GM18951 (cell line): ENCODE measurements at regions not wholly inside any gene's neighbourhood (a gene's known extent, or its start where the extent isn't known, plus 50 kb on each side); places are given as distances from the start of the nearest gene placed in this dataset.
"Not testable (repeated sequence)": the region's sequence is repeated elsewhere in the genome, so short reads cannot be mapped to it uniquely, and the experiment has no call there.

Experiments
- POLR2A ChIP-seq: IDR thresholded peaks from 4 replicates; pipeline ENCODE4 v1.6.1; 2011; ENCODE audit warnings: mild to moderate bottlenecking; ENCODE audit not compliant: insufficient read length, insufficient read depth; ENCODE audit errors: extremely low read depth
- in situ Hi-C: fragments of 300-500 bp; cut with MboI; formaldehyde crosslinking; loops from one replicate; pipeline ENCODE4 v1.12.0; 2022; ENCODE audit warnings: low sequenced_read_pairs, mixed read lengths, inconsistent platforms; ENCODE audit not compliant: unreplicated experiment

DNA sequence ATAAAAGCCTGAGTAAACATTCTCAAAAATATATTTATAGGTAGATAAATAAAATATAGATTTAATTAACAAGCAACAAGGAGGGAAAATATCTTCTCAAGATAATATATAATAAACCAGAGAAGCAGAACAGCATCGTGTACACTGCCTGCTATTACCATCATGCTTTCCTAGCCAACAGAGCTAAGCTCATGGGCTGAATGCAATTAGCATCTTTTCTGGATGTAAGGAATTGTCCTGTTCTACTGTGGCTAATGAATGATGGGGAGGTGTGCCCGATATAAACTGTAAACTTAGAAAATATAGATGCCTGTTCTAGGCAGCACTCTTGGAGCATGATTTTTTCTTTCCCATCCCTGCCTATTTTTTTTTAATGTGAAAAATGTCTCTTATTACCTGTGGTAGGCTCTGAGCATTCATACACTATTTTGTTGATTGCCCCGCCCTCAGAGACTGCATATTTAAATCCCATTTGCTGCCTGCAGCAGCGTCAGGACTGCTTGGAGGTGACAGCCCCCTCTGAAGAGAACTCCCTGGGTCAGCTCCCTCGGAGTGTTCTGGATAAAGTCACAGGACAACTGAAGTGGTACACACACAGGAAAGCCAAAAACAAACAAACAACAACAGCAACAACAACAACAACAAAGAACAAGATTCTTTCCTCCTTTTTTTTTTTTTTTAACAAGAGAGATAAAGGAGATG lies 312.3 kb downstream of the SATB1 start:
- in situ Hi-C loops = no loop called here
- TF ChIP-seq POLR2A = no peak

DNA sequence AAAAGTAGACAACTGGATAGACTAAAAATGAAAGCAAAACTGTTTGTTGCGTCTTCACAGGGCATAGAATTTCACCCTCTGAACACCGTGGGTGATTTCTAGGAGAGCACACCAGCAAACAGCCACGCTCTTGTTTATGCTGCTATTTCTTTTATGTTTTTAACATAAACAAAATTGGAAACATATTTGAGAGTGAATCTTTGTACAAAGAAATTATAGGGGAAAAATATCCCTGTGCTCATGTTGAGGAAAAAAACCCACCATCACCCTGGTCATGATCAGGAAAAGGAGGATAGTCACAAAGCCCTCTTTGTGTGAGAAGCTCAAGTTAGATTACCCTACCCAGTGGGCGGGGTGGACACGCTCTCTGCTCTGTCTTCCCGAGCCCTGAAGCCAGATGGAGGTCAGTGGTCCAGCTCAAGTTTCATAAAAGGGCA lies 313.3 kb downstream of the SATB1 start:
- in situ Hi-C loops = no loop called here
- no peak for TF ChIP-seq POLR2A

DNA sequence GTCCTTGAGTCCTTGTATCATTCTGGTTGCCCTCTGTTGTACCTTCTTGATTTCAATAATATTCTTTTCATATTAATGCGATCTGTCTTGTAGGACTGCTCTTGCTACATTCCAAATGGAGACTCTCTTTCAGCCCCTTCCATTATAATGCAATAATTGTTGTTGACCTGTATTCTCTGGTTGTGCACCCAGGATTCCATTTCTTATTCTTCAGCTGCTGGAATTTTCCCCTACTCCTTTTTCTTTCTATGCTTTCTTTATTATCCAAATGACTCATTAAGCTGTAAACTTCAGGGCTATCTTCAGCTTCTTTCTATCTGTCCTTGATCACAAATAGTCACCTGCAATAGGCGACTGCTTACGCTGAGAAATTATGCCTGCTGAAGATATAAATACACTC lies 321.5 kb downstream of the SATB1 start:
- no peak for TF ChIP-seq POLR2A
- in situ Hi-C loops = no loop called here

DNA sequence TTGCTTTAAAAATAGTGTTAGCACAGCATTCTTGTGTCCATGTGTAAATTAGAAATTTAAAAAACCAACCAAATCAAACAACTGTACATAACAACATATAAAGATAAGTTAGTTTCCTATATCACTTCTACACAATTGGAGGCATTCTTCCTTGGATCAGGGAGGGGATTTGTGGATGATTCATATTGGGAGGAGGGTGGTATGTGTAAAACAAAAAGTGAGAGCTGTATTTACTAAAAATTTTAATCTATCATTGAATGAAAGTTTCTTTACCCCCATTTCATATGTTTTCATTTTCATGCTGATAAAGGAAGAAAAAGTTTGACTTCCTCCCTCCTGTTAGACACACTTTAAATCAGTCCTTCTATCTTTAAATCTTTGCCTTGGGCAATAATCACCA lies 325.0 kb downstream of the SATB1 start:
- no peak for TF ChIP-seq POLR2A
- in situ Hi-C loops = no loop called here

DNA sequence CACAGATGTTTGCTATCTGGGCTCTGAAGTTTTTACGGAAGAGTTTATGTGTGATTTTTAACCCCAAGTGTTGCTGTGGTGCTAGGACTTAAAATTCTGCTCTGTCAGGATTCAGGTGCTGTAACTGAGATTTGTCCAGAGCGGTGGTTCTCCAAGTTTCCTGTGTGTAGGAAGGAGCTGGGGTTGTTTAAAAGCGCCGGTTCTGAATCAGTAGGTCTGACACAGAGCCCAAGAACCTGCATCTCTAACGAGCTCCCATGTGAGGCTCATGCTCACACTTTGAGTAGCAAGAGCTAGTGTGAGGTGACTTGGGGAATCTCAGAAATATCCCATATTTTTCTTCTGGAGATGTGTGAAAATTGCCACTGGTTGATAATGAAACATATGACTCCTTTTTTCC lies 325.5 kb downstream of the SATB1 start:
- in situ Hi-C loops = no loop called here

DNA sequence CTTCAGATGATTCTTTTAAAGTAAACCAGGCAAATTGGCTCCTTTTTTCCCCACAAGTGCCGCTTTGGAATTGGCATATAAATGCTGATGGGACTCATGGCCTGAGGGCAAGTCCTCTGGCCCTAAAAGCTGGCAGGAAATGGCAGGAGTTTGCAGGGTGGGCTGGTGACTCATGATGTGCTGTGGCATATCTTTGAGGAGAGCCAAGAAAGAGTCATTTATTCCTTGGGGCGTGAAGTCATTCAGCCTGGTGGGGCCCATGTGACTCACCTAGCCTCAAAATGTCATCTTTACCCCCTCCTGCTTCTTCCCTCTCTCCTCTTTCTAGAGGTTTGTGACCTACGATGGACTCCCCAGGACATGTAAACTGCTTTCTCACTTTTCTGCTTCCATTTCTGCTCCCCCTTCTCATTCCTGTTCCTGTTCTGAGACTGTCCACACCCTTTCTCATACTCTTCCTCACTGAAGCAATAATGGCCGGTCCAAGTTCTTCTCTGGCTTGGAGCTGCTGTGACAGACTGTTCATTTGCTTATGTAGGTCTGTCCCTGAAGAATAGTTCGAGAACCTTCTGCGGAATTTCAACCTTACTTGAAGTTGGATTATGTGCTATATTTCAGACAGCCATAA lies 326.1 kb downstream of the SATB1 start:
- in situ Hi-C loops = no loop called here

More for the DNA sequence above, 325.5 kb downstream of the SATB1 start:
- no peak for TF ChIP-seq POLR2A

DNA sequence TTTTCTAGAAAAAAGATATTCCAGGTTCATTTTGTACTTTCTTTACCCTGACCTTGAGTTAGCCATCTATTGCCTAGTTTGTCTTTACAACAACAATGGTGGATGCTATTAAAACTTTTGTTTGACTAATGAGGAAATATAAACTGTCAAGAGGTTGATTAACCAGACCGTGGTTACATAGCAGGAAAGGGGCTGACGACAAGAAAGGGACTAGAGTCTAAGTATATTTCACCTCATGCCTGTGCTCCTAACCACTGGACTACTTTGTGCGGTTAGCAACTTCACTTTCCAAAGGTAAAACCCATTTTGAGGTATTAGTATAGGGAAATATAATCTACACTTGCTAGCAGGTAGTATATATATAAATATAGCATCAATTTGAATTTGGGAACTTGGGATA lies 327.1 kb downstream of the SATB1 start:
- no peak for TF ChIP-seq POLR2A
- in situ Hi-C loops = no loop called here

More for the DNA sequence above, 326.1 kb downstream of the SATB1 start:
- TF ChIP-seq POLR2A = no peak

DNA sequence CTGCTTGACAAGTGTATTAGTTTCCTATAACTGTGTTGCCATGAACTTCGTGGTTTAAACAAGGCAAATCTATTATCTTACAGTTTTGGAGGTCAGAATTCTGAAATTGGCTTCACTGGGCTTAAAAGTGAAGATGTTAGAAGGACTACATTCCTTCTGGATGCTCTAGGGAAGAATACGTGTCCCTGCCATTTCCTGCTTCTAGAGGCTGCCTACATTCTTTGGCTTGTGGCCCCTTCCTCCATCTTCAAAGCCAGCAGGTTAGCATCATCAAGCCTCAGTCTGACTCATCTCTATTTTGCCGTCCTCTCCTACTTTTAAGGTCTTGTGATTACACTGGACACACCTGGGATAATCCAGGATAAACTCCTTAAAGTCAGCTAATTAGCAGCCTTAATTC lies 327.7 kb downstream of the SATB1 start:
- in situ Hi-C loops = no loop called here
- TF ChIP-seq POLR2A = no peak

DNA sequence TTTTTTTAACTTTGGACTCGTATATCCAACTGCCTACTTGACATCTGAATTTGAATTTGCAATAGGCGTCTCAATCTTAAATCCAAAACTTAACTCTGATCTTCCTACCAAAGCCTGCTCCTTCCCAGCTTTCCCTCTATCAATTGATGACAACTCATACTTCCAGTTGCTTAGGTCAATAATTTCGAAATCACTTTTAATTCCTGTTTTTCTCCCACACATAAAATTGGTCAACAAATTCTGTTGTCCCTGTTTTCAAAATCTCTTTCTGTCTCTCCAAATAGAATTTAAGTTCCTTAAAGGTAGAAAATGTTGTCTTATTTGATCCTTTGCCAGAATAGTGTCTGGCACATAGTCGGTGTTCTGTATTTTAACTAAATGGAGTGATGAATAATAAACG lies 332.4 kb downstream of the SATB1 start:
- no peak for TF ChIP-seq POLR2A
- in situ Hi-C loops = no loop called here

DNA sequence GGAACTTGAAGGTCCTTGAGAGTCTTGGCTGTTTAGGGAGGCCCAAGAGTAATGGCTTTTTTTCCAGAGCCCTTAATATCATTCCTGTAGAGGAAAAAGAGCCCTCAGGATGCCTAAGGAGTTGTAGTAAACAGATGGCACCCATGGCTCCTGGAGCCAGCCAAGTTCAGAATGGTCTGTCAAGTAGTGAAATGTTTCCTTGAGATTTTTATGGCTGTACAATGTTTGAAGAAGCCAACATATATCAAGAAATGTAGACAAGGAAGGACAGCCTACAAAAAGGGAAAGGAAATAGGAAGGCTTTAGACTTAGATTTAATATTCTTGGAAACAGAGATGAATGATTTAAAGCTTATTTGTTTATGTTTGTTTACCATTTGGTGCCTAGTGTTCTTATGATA lies 334.8 kb downstream of the SATB1 start:
- in situ Hi-C loops = no loop called here
- TF ChIP-seq POLR2A = no peak

DNA sequence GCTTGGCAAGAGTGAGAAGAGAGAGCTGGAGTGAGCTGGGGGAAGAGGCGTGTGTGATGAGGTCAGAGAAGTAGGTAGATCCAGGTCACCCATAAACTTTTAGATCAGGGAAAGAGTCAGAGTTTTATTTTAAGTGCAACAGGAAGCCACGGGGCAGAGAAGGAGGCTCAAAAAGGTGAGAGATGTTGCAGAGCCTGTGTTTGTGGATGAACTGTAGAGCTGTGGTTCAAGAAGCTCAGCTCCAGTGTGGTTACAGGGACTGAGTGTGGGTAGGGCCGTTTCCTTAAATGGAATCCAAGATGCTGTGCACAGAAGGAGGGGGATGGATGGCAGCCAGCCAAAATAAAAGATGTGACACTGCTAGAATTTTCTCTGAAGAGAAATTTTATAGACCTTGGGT lies 337.2 kb downstream of the SATB1 start:
- in situ Hi-C loops = no loop called here
- no peak for TF ChIP-seq POLR2A

DNA sequence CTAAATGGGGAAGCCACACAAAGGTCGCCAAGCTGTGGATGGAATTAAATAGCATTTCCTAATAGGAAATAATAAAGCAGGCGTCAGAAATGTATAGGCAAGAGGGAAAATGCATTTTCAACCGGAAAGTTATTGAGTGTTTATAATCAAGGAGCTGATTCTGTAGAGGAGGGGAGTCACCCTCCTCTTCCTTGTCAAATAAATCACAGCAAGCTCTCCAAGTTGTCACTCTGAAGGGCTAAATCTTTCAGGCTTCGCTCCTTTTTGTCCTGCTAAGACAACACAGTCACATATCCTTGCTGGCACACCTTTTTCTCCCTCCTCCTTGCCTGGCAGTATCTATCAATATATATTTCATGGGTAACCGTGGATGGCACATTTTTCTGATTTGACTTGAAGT lies 338.4 kb downstream of the SATB1 start:
- TF ChIP-seq POLR2A = no peak
- in situ Hi-C loops = no loop called here

DNA sequence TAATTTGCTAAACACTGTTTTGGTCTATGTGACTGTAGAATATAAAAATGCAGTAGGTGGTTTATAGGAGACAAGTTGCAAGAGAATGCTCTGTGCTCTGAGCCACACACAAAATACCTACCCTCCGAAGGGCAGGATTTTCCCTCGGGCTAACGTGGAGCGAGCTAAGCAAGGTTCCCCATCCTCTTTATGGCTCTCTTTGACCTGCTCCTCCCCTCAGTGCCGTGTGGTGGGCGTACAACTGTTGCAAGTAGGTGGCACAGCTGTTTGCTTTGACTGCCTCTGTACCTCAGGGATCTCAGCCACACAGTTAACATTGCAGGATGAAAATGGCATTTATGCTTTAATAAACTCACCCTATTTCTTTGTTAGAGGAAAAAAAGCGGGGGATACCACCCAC lies 339.1 kb downstream of the SATB1 start:
- no peak for TF ChIP-seq POLR2A
- in situ Hi-C loops = no loop called here

DNA sequence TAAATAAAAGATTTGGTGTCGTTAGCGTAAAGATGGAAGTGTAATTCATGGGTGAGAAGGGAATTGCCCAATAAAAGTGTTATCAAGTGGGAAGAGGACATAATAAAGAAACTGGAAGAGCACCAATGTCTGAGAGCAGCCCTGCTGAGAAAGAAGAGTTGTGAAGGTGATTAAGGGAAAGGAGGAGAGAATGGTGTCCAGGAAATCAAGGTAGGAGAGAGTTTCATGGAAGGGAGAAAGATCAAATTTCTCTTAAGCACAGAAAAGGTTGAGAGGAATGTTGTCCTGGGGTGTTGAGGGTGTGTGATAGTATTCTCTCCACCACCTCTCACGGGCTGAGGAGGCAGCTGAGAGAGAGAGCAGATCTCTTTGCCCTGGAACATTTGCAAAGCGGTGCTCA lies 339.7 kb downstream of the SATB1 start:
- TF ChIP-seq POLR2A = no peak
- in situ Hi-C loops = no loop called here

DNA sequence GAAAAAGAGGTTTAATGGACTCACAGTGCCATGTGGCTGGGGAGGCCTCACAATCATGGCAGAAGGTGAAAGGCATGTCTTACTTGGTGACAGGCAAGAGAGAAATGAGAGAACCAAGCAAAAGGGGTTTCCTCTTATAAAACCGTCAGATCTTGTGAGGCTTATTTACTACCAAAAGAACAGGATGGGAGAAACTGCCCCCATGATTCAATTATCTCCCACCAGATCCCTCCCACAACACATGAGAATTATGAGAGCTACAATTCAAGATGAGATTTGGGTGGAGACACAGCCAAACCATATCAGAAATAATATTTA lies 340.8 kb upstream of the TBC1D5 start:
- in situ Hi-C loops = not testable (repeated sequence)

DNA sequence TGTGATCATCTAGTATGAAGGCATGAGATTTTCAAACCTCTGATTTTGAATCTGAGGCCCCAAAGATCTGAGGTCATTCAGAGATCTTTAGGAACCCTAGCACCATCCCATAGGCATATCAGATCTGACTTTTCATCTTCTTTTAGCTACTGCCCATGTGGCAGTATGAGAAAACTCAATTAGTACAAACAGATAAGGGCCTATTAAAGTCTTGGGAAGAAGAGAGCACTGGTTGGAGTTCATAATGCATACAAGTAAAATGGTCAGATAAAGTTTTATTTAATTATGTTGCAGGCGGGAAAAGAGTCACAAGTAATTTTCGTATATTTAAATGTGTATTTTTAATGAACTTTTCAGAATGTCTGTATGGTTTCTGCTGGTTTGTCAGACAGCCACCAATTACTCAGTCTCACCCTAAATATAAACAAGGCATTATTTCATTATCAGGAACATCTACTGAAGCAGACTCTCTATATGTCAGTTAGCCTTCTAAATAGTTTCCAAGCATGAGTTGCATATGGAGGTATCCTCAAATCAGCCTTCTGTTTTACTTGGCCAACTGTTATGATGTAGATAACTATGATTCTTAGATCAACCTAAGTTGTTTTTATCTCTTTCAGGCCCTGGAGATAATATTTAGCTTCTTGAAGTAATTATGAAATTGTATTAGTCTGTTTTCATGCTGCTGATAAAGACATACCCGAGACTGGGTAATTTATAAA lies 340.3 kb upstream of the TBC1D5 start:
- in situ Hi-C loops = no loop called here
- no peak for TF ChIP-seq POLR2A
